ENCODE measurements at regions not wholly inside any gene's neighbourhood (a gene's known extent, or its start where the extent isn't known, plus 50 kb on each side); places are given as distances from the start of the nearest gene placed in this dataset.
"Not testable (repeated sequence)": the region's sequence is repeated elsewhere in the genome, so short reads cannot be mapped to it uniquely, and the experiment has no call there.

DNA sequence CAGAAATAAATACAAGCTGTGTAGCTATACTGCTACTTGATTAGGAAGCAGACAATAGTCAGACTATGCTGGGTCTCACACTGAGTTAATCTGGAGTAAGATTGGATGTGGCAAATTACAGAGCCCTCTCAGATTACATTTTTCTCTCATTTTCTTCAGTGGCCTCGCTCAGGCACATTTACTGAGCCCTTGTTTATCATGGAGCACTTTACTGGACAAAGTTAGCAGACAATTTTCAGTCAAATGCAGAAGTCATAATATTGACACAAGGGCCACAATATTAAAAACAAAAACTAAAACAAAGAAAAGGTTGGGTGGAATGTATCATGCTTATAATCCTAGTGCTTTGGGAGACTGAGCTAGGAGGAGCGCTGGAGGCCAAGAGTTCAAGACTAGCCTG, 95.0 kb upstream of the MAP3K7 start:
- FAIRE-seq, result no peak
- DNase-seq (ENCODE audit: insufficient read length), result no peak
- TF ChIP-seq POLR2AphosphoS5 (IDR thresholded peaks at IDR 0.05; ENCODE audit: low read depth, low read length), result no peak
- TF ChIP-seq POLR2A (IDR thresholded peaks at IDR 0.05; ENCODE audit: low read depth, low read length), result no peak
- no peak for TF ChIP-seq TAF1 (IDR thresholded peaks at IDR 0.05; ENCODE audit: borderline replicate concordance, low read depth, low read length)

DNA sequence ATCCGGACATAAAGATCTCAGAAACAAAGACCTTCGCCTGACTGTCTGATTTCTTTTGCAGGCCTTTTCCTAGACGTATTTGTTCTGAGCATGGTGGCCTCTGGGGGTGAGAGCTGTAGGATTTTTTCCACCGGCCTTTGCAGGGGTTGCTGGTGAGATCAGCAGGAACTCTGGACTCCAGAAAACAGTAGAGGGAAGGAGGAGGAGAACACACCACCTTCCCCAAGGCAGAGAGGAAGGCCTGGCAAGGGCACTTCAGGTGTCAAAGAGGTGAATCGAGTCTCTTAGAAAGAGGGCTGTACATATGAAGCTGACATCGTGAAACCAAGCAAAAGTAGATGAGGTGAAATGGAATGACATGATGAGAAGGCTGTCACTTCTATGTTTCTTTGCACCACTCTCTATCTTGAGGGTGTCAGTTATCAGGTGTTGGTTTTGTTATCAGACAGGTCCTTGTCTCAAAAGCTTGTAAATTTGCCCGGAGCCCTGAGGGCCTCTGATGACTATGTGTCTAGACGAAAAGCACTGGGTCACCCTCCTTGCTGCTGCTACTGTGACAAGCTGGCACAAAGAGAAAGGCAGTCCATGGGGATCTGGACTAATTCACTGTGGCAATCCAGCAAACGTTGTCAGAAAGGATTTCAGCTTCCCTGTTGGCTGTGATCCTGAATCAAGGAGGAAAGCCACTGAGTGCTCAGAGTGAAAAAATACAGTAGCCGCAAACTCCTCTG, 91.3 kb upstream of the MAP3K7 start:
- DNase-seq (ENCODE audit: insufficient read length) (no peak), FAIRE-seq (no peak)
- no peak for TF ChIP-seq TAF1 (IDR thresholded peaks at IDR 0.05; ENCODE audit: borderline replicate concordance, low read depth, low read length)
- no peak for TF ChIP-seq POLR2A (IDR thresholded peaks at IDR 0.05; ENCODE audit: low read depth, low read length)

DNA sequence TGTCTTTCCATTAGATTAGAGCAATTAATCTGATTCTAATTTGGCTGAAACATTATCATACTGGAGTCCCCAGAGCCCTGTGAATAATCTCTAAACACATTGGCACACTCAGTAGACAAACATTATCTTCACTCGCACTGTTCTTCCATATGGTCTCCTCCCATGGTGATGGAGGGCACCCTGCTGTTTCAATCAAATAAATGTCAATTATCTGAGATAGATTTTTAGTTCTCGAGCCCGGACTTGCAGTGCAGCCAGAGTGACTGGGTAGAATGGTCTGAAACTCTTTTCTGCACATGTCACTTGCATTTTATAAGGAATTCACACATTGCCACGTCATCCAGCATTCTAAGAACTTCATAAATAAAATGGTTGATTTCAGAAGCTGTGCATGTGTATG, 90.6 kb upstream of the MAP3K7 start:
- FAIRE-seq (no peak), DNase-seq (ENCODE audit: insufficient read length) (no peak)
- TF ChIP-seq POLR2A (IDR thresholded peaks at IDR 0.05; ENCODE audit: low read depth, low read length) (no peak), TAF1 (IDR thresholded peaks at IDR 0.05; ENCODE audit: borderline replicate concordance, low read depth, low read length) (no peak), POLR2AphosphoS5 (IDR thresholded peaks at IDR 0.05; ENCODE audit: low read depth, low read length) (no peak)

DNA sequence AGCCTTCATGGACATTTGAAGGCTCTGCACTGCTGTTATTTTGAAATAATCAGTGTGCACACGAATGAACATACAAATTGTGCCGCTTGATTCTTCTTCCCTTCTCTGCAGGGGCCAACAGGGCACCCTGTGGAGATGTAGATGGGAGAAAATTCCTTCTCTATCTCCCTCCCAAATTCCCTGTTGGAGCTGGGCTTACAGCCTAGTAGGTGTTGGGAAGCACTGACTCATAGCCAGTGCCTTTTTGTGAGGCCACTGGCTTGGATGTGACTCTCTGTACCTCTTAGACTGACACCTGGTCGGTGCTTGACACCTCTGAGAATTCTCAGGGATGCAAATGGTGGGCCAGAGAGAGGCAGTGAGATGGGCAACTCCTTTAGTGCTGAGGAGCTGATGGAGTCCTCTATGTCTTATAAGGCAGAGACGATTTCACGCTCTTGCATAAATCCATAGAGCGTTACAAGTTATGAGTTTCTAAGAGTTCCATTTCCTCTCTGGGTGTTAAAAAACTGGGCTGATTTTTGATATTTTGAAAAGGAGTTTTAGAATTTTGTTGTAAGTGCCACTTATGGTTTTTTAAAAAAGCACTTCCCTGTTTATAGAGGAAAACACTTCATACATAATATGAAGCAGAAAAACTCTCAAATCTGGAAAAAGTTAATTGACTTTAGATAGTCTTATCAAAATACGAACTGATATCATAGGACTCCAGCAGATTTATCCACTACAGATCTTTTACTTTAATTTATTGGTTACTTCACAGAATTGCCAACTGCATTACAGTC, 89.8 kb upstream of the MAP3K7 start:
- DNase-seq (ENCODE audit: insufficient read length) (no peak), FAIRE-seq (no peak)
- TF ChIP-seq POLR2A (IDR thresholded peaks at IDR 0.05; ENCODE audit: low read depth, low read length), result no peak
- no peak for TF ChIP-seq POLR2AphosphoS5 (IDR thresholded peaks at IDR 0.05; ENCODE audit: low read depth, low read length)
- TF ChIP-seq TAF1 (IDR thresholded peaks at IDR 0.05; ENCODE audit: borderline replicate concordance, low read depth, low read length), result no peak

DNA sequence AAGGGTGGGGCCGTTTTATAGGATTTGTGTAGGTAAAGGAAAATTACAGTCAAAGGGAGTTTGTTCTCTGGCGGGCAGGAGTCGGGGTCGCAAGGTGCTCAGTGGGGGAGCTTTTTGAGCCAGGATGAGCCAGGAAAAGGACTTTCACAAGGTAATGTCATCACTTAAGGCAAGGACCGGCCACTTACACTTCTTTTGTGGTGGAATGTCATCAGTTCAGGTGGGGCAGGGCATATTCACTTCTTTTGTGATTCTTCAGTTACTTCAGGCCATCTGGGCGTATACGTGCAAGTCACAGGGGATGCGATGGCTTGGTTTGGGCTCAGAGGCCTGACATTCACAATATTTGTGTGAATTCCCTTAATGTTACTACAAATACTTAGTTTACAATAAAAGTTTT, 88.2 kb upstream of the MAP3K7 start:
- not testable (repeated sequence) for FAIRE-seq; DNase-seq (ENCODE audit: insufficient read length)

DNA sequence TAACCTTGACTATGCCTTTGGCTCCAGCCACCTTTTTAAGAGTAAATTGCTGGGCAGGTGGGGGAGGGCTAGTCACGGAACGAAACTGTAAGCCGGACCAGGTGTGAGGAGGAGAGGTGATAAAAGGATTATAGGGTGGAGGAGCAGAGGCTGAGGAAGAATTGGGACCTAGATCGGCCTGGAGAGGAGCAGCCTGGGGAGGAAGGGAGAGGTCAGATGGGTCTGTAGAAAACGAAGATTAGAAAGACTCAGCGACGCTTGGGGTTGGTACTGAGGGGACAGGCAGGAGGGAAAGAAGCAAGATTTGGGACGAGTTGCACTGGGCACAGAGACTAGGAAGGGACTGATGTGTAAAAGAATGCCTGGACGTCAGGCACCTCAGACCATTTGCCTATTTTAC, 87.2 kb upstream of the MAP3K7 start:
- DNase-seq (ENCODE audit: insufficient read length); FAIRE-seq: not testable (repeated sequence)

DNA sequence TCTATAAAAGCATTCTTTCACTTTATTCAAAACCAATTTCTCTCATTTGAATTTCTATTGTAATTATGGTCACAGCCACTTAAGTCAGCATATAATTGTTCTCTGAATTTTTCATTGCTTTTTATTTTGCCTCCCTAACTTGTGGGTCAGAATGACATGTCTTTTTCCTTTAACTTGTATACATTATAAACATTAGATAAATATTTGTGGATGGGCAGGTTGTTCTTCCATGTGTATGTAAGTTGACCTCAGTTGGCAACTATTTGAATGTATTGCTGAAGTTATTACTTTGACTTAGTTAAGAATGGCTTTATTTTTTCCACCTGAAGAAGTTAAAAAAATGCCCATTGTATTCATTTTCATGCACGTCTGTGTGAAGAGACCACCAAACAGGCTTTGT, 83.0 kb upstream of the MAP3K7 start:
- TF ChIP-seq POLR2AphosphoS5 (IDR thresholded peaks at IDR 0.05; ENCODE audit: low read depth, low read length), result no peak
- no peak for DNase-seq (ENCODE audit: insufficient read length)
- no peak for FAIRE-seq

DNA sequence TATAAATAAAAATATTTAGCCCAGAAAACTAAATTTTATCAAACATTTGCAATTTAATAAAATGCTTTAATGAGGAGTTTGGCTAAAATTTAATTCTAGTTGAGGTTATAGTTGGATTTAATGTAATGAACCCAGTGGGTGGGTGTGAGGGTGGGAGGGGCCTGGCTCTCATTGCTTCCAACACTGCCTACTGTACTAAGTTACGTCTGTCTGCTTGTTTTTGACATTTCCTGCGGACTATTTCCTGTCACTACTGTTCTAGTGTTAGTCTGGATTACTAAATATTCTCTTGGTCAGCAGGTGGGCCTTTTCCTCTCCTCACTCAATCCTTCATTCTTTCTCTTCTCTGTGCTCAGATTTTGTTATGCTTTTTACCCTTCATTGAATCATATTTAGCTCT, 82.5 kb upstream of the MAP3K7 start:
- FAIRE-seq, result no peak
- no peak for DNase-seq (ENCODE audit: insufficient read length)
- no peak for TF ChIP-seq TAF1 (IDR thresholded peaks at IDR 0.05; ENCODE audit: borderline replicate concordance, low read depth, low read length)
- TF ChIP-seq POLR2AphosphoS5 (IDR thresholded peaks at IDR 0.05; ENCODE audit: low read depth, low read length), result no peak
- no peak for TF ChIP-seq POLR2A (IDR thresholded peaks at IDR 0.05; ENCODE audit: low read depth, low read length)

DNA sequence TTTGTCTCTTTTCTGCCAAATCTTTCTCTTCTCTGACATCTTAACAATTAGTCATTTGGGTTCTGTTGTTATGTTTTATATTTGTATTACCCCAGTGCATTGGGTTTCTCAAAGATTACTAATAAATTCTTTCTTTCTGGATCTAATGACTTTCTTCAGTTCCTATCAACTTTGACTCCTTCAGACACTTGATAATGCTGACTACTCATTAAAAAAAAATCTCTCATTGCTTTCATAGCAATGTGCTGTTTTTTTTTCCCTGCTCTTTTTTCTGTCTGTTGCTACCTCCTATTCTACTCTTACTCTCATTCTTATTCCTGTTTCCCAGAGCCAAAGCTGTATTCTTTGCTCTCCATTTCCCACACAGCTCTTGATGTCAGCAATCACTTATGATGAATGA, 81.3 kb upstream of the MAP3K7 start:
- TF ChIP-seq POLR2A (IDR thresholded peaks at IDR 0.05; ENCODE audit: low read depth, low read length) (no peak), TAF1 (IDR thresholded peaks at IDR 0.05; ENCODE audit: borderline replicate concordance, low read depth, low read length) (no peak), POLR2AphosphoS5 (IDR thresholded peaks at IDR 0.05; ENCODE audit: low read depth, low read length) (no peak)
- FAIRE-seq (no peak), DNase-seq (ENCODE audit: insufficient read length) (no peak)

DNA sequence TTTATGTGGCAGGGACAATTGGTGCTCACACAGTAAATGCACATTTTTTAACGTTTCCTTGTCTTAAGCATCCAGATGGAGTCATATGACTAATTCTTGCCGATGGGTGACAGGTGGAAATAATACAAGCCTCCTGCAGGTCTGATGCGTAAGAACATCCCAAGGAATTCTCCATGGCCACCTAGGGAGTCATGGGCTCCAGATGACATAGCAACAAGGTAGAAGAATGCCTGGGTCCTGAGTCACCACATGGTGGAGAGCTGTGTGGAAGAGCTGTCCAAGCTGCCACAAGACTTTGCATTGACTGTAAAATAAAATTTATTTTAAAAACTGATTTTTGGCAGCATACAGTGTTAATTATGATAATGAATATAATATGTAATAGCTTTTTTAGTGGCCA, 77.0 kb upstream of the MAP3K7 start:
- DNase-seq (ENCODE audit: insufficient read length), result no peak
- no peak for FAIRE-seq
- TF ChIP-seq POLR2AphosphoS5 (IDR thresholded peaks at IDR 0.05; ENCODE audit: low read depth, low read length) (no peak), TAF1 (IDR thresholded peaks at IDR 0.05; ENCODE audit: borderline replicate concordance, low read depth, low read length) (no peak), POLR2A (IDR thresholded peaks at IDR 0.05; ENCODE audit: low read depth, low read length) (no peak)

DNA sequence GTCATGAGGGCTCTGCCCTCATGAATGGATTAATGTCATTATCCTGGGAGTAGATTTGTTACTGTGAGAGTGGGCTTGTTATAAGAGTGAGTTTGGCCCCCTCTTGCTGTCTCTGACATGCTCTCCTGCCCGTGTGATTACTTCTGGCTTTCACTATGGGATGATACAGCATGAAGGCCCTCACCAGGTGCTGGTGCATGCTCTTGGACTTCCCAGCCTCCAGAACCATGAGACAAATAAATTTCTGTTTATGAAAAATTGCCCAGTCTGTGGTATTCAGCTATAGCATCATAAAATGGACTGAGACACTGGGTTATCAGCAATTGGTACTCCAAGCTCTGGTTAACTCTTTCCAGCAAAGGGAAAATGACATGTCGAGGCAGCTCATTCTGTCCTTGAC, 76.2 kb upstream of the MAP3K7 start:
- DNase-seq (ENCODE audit: insufficient read length), result no peak
- FAIRE-seq, result no peak
- TF ChIP-seq POLR2AphosphoS5 (IDR thresholded peaks at IDR 0.05; ENCODE audit: low read depth, low read length), result no peak
- TF ChIP-seq TAF1 (IDR thresholded peaks at IDR 0.05; ENCODE audit: borderline replicate concordance, low read depth, low read length), result no peak
- no peak for TF ChIP-seq POLR2A (IDR thresholded peaks at IDR 0.05; ENCODE audit: low read depth, low read length)

DNA sequence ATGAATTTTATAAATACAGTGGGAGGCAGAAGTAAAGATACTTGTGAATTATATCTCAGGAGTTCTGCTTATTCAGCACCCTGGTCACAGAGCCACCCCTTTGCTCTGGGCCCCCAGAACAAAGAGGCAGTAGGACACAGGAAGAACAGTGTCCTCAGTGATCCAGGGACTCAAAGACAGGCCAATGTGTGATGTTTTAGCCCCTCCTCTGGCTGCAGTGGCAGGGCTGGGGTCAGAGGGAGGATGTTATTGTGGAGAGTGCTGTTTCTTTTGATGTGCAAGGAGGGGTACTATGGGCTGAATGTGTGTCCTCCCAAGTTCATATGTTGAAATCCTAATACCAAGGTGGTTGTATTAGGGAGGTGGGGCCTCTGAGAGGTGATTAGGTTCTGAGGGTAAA, 74.1 kb upstream of the MAP3K7 start:
- no peak for TF ChIP-seq TAF1 (IDR thresholded peaks at IDR 0.05; ENCODE audit: borderline replicate concordance, low read depth, low read length)
- no peak for TF ChIP-seq POLR2AphosphoS5 (IDR thresholded peaks at IDR 0.05; ENCODE audit: low read depth, low read length)
- no peak for TF ChIP-seq POLR2A (IDR thresholded peaks at IDR 0.05; ENCODE audit: low read depth, low read length)
- DNase-seq (ENCODE audit: insufficient read length), result no peak
- FAIRE-seq, result no peak

DNA sequence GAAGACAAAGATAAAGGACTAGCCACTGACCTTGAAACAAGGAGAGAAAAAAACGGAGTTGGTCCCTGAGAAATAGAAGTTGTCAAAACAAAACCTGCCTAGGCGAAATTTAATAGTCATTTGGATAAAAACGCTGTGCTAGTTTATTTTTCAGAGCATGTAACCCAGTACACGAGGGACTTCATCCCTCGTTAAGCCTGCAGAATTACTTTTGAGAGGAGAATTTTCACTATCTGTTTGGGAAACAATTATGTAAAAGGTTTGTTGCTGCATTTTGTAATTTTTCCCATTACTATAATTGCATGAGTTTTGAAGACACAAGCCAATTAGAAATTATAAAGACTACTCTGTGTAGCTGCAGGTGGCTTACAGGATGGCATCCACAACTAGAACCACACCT, 71.6 kb upstream of the MAP3K7 start:
- TF ChIP-seq POLR2AphosphoS5 (IDR thresholded peaks at IDR 0.05; ENCODE audit: low read depth, low read length) (no peak), TAF1 (IDR thresholded peaks at IDR 0.05; ENCODE audit: borderline replicate concordance, low read depth, low read length) (no peak), POLR2A (IDR thresholded peaks at IDR 0.05; ENCODE audit: low read depth, low read length) (no peak)
- DNase-seq (ENCODE audit: insufficient read length), result no peak
- no peak for FAIRE-seq
